Activated naive CD8-positive, alpha-beta T cell treated with anti-CD3 and anti-CD28 coated beads for 36 hours (primary cell): ENCODE measurements at regions not wholly inside any gene's neighbourhood (a gene's known extent, or its start where the extent isn't known, plus 50 kb on each side); places are given as distances from the start of the nearest gene placed in this dataset.
"Not testable (repeated sequence)": the region's sequence is repeated elsewhere in the genome, so short reads cannot be mapped to it uniquely, and the experiment has no call there.

Experiments
- DNase-seq: peaks from one replicate; pipeline ENCODE4 v3.0.0; 2021
- H3K27ac Mint-ChIP-seq: one replicate; pipeline ENCODE4 v1.8.0; 2022; ENCODE audit warnings: mild to moderate bottlenecking, moderate library complexity, mixed read lengths
- H3K27me3 Mint-ChIP-seq: one replicate; pipeline ENCODE4 v1.8.0; 2022; ENCODE audit warnings: mild to moderate bottlenecking, mixed read lengths
- H3K36me3 Mint-ChIP-seq: one replicate; pipeline ENCODE4 v1.8.0; 2021; ENCODE audit warnings: mild to moderate bottlenecking, mixed read lengths
- H3K4me1 Mint-ChIP-seq: one replicate; pipeline ENCODE4 v1.8.0; 2021; ENCODE audit warnings: mixed read lengths
- H3K4me3 Mint-ChIP-seq: one replicate; pipeline ENCODE4 v1.8.0; 2022; ENCODE audit warnings: mild to moderate bottlenecking, moderate library complexity, mixed read lengths
- H3K9me3 Mint-ChIP-seq: one replicate; pipeline ENCODE4 v1.8.0; 2022; ENCODE audit warnings: mixed read lengths

DNA sequence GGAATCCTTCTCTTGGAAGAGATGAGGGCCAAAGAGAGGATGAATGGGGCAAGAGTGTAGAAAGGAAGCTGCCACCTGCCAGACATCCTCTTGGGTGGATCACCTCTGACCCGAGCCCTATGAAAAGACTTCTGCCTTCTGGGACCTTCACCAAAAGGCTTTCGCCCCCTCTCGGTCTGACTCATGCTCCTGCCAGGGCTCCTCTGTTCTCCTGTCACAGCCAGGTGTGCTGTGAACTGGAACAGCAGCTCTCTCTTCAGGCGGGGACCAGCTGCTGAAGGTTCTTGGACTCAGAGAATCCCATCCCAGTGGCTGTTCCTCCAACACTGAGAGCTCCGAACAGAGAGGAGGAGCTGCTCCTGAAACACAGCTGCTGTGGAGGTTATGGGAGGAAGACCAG is 96.6 kb upstream of the AKAP13 start:
- not testable (repeated sequence) for H3K27me3 Mint-ChIP-seq, H3K9me3 Mint-ChIP-seq, H3K27ac Mint-ChIP-seq, DNase-seq, H3K36me3 Mint-ChIP-seq, H3K4me3 Mint-ChIP-seq, H3K4me1 Mint-ChIP-seq

DNA sequence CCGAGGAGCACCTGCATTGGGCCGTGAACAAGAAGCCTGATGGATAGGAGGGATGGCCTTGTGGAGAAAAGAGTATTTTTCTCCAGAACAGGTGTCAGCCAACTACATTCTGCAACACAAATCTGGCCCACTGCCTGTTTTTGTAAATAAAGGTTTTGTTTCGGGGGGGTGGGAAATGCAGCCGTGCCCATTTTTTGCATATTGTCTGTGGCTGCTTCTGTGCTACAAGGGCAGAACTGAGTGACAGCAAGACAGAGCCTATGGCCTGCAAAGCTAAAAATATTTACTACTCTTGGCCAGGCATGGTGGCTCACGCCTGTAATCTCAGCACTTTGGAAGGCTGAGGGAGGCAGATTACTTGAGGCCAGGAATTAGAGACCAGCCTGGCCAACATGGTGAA is 95.9 kb upstream of the AKAP13 start:
- no peak overlapping the region for H3K4me3 Mint-ChIP-seq
- no peak for DNase-seq
- H3K27me3 Mint-ChIP-seq: peaks cover 4% of the 10 kb centered on the region
- H3K27ac Mint-ChIP-seq: no peak overlapping the region
- H3K4me1 Mint-ChIP-seq: peaks cover 7% of the 10 kb centered on the region
- no peaks in the 10 kb centered on the region for H3K9me3 Mint-ChIP-seq
- no peaks in the 10 kb centered on the region for H3K36me3 Mint-ChIP-seq

DNA sequence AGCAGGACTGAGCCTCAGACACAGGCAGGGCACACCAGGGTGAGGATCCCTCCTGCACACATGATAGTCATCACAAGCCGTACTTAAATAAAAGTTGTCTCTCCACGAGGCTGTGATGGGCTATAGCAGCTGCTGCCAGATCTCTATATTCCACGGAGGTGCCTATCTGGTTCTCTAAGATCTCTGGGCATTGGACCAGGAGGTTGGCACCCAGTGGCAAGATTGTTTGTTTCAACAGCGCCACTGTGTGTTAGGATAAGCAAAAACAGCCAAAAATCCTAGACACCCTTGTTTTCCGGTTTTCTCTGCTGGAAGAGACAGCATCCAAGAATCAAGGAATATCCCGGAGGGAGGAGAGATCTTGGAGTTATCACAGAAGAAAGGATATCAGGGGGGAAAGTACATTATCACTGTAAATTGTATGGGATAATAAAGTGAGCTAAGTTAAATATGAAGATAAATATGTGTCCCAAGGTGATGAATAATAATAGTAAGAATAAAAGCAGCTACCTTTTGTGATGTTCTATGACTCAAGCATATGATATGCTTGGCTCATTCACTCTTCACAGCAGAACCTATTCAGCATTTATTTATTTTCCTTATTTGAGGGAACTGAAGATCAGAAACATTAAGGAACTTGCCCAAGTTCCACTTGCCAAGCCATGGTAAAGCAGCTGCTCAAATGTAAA is 90.6 kb upstream of the AKAP13 start:
- Mint-ChIP-seq H3K4me3 (no peak overlapping the region), H3K36me3 (no peaks in the 10 kb centered on the region)
- no peak for DNase-seq

GRCh38 chr15:85292583-85292982 is 87.8 kb upstream of the AKAP13 start:
- not testable (repeated sequence) for DNase-seq, H3K9me3 Mint-ChIP-seq, H3K36me3 Mint-ChIP-seq, H3K27ac Mint-ChIP-seq, H3K4me3 Mint-ChIP-seq
- Mint-ChIP-seq H3K4me1 (peaks cover 19% of the 10 kb centered on the region), H3K27me3 (peaks cover 11% of the 10 kb centered on the region)

More for the DNA sequence above, 90.6 kb upstream of the AKAP13 start:
- H3K27ac Mint-ChIP-seq: no peak overlapping the region
- H3K4me1 Mint-ChIP-seq: peaks cover 6% of the 10 kb centered on the region
- H3K27me3 Mint-ChIP-seq: peaks cover 11% of the 10 kb centered on the region
- H3K9me3 Mint-ChIP-seq: no peaks in the 10 kb centered on the region

DNA sequence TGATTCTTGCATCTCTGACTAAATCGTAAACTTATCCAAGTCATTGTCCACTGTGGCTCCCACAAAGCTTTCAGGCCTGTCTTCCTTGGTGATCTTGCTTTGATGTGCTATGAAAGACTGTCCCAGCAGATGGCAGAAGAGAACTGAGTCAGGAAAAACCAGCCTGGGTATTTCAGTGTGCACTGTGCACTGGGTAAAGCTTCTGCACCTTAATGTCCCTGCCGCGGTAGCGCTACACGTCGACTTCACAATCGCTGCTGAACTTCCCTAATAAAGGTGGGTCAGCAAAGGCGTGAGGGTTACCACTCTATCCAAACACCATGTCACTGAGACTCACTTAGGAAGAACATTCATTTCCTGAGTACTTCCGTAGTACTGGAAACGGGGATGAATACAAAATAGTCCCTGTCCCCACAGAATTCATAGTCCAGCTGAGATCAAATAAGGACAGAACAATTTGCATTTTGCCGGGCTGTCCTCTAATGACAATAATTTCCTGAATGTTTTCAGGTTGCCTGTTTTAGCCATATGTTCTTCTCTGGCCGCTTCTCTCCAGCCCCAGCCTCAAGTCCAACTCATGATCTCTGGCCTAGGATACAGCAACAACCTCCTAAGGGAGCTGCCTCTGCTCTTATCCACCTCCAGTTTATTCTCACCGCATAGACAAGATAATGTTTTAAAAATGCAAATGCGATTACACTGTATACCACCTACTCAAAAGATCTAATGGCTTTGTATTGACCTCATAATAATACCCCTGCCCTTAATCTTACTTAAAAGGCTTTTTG is 83.6 kb upstream of the AKAP13 start:
- Mint-ChIP-seq H3K27me3 (no peaks in the 10 kb centered on the region), H3K4me3 (peak overlapping the region; percentile 42)

GRCh38 chr15:85297537-85297936 is 82.9 kb upstream of the AKAP13 start:
- DNase-seq: no peak
- H3K27ac Mint-ChIP-seq: no peak overlapping the region
- H3K27me3 Mint-ChIP-seq: no peaks in the 10 kb centered on the region
- no peak overlapping the region for H3K4me3 Mint-ChIP-seq
- no peaks in the 10 kb centered on the region for H3K36me3 Mint-ChIP-seq
- H3K4me1 Mint-ChIP-seq: peaks cover 22% of the 10 kb centered on the region
- no peaks in the 10 kb centered on the region for H3K9me3 Mint-ChIP-seq

More for the DNA sequence above, 83.6 kb upstream of the AKAP13 start:
- Mint-ChIP-seq H3K9me3 (no peaks in the 10 kb centered on the region), H3K4me1 (peaks cover 15% of the 10 kb centered on the region), H3K27ac (peak overlapping the region; percentile 46), H3K36me3 (no peaks in the 10 kb centered on the region)
- DNase-seq: peak; percentile 65

DNA sequence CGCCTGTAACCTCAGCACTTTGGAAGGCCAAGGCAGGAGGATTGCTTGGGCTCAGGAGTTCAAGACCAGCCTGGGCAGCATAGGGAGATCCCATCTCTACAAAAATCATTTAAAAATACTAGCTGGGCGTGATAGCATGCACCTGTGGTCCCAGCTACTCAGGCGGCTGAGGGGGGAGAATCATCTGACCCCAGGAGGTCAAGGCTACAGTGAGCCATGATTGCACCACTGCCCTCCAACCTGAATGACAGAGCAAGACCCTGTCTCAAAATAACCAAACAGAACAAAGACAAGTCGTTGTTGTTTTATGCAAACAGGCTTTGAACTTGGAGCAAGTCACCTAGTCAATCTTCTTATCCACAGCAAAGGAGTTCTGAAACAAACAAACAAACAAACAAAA is 82.0 kb upstream of the AKAP13 start:
- no peak for DNase-seq
- Mint-ChIP-seq H3K36me3 (no peaks in the 10 kb centered on the region), H3K9me3 (no peaks in the 10 kb centered on the region), H3K4me3 (no peak overlapping the region), H3K27me3 (no peaks in the 10 kb centered on the region), H3K4me1 (peaks cover 22% of the 10 kb centered on the region), H3K27ac (no peak overlapping the region)

GRCh38 chr15:85298941-85299340 is 81.5 kb upstream of the AKAP13 start:
- H3K27ac Mint-ChIP-seq: no peak overlapping the region
- H3K4me3 Mint-ChIP-seq: no peak overlapping the region
- peaks cover 22% of the 10 kb centered on the region for H3K4me1 Mint-ChIP-seq
- no peaks in the 10 kb centered on the region for H3K36me3 Mint-ChIP-seq
- no peaks in the 10 kb centered on the region for H3K27me3 Mint-ChIP-seq
- DNase-seq: no peak
- no peaks in the 10 kb centered on the region for H3K9me3 Mint-ChIP-seq

GRCh38 chr15:85302271-85302670 is 78.1 kb upstream of the AKAP13 start:
- Mint-ChIP-seq H3K9me3 (no peaks in the 10 kb centered on the region), H3K27me3 (no peaks in the 10 kb centered on the region), H3K4me1 (peaks cover 14% of the 10 kb centered on the region), H3K36me3 (no peaks in the 10 kb centered on the region), H3K4me3 (no peak overlapping the region), H3K27ac (no peak overlapping the region)
- DNase-seq: no peak

- H3K4me1 Mint-ChIP-seq: peaks cover 21% of the 10 kb centered on the region
- H3K27ac Mint-ChIP-seq: no peak overlapping the region
- no peaks in the 10 kb centered on the region for H3K27me3 Mint-ChIP-seq
- no peak for DNase-seq
- H3K4me3 Mint-ChIP-seq: no peak overlapping the region
- H3K9me3 Mint-ChIP-seq: no peaks in the 10 kb centered on the region
- H3K36me3 Mint-ChIP-seq: no peaks in the 10 kb centered on the region
Observed at GRCh38 chr15:85305050-85305449, 75.4 kb upstream of the AKAP13 start.

DNA sequence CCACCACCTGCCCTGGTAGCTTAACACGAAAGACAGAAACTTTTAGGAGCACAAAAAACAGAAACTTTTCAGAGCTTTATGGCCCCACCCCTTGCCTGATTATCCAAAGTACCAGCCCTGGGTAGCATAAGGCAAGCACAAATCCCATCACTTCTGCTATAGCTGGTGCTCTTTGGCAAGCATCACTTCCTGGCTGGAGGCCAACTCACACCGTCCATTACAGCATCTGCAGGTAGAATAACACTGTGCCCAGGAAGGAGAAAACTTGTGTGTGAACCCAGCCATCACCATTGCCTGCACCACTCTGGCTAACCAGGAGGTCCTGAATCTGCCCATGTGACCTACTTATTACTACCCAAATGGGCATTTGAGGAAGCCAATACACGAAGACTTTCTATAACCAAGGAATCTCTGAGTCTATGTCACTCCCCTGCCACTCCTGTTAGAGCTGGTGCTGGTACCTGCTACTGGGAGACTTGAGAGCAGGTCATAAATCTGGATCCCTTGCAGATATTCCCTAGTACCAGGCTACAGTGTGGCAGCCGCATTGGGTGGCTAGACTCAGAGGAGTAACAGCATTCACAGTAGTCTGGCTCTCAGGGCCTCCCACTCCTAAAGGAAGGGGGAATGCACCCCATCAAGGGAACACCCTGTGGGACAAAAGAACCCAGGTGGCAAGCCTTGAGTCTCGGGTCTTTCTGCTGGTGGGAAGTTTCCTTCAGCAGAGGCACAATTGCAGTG is 73.3 kb upstream of the AKAP13 start:
- Mint-ChIP-seq H3K27ac (no peak overlapping the region), H3K9me3 (peaks cover 1% of the 10 kb centered on the region), H3K36me3 (no peaks in the 10 kb centered on the region), H3K4me3 (no peak overlapping the region), H3K27me3 (no peaks in the 10 kb centered on the region), H3K4me1 (peaks cover 17% of the 10 kb centered on the region)
- no peak for DNase-seq

DNA sequence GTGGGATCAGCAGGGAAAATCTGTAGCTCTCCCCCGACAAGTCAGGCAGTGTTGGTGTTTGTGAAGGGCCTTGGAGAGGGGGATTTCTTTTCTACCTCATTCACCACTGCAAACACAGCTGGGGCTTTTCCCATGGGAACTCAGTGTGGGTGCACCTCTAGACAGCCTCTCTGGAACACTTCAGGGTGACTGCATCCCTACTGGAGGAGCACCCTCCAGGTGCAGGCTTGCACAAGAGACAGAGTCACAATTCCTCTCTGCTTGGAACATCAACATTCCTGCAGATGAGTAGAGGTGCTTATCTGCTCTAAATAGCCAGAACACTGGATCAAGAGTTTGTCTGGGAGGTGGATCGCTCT is 72.7 kb upstream of the AKAP13 start:
- Mint-ChIP-seq H3K4me3 (no peak overlapping the region), H3K27me3 (no peaks in the 10 kb centered on the region), H3K9me3 (peaks cover 1% of the 10 kb centered on the region), H3K4me1 (peaks cover 18% of the 10 kb centered on the region), H3K27ac (no peak overlapping the region), H3K36me3 (no peaks in the 10 kb centered on the region)
- DNase-seq: no peak

- no peak for DNase-seq
- H3K9me3 Mint-ChIP-seq: peaks cover 5% of the 10 kb centered on the region
- no peak overlapping the region for H3K4me3 Mint-ChIP-seq
- no peaks in the 10 kb centered on the region for H3K36me3 Mint-ChIP-seq
- no peak overlapping the region for H3K27ac Mint-ChIP-seq
- H3K4me1 Mint-ChIP-seq: peaks cover 52% of the 10 kb centered on the region
- H3K27me3 Mint-ChIP-seq: no peaks in the 10 kb centered on the region
Observed at GRCh38 chr15:85311647-85312046, 68.8 kb upstream of the AKAP13 start.

- H3K4me3 Mint-ChIP-seq: no peak overlapping the region
- peaks cover 57% of the 10 kb centered on the region for H3K4me1 Mint-ChIP-seq
Observed at GRCh38 chr15:85312486-85312885, 67.9 kb upstream of the AKAP13 start.

GRCh38 chr15:85312929-85313331 is 67.5 kb upstream of the AKAP13 start:
- H3K9me3 Mint-ChIP-seq: peaks cover 5% of the 10 kb centered on the region
- no peaks in the 10 kb centered on the region for H3K27me3 Mint-ChIP-seq
- no peaks in the 10 kb centered on the region for H3K36me3 Mint-ChIP-seq
- peaks cover 62% of the 10 kb centered on the region for H3K4me1 Mint-ChIP-seq
- H3K4me3 Mint-ChIP-seq: no peak overlapping the region
- DNase-seq: no peak
- H3K27ac Mint-ChIP-seq: peak overlapping the region; percentile 74

More at GRCh38 chr15:85312486-85312885, 67.9 kb upstream of the AKAP13 start:
- H3K27me3 Mint-ChIP-seq: no peaks in the 10 kb centered on the region
- no peak for DNase-seq
- peaks cover 5% of the 10 kb centered on the region for H3K9me3 Mint-ChIP-seq
- no peaks in the 10 kb centered on the region for H3K36me3 Mint-ChIP-seq
- H3K27ac Mint-ChIP-seq: peak overlapping the region; percentile 74
